GM13977 (cell line): ENCODE measurements at regions not wholly inside any gene's neighbourhood (a gene's known extent, or its start where the extent isn't known, plus 50 kb on each side); places are given as distances from the start of the nearest gene placed in this dataset.

ENCODE experiments used
- DNase-seq: peaks from one replicate; pipeline ENCODE4 v3.0.0; 2012; ENCODE audit warnings: low spot score
- CTCF ChIP-seq: IDR thresholded peaks from 2 replicates; pipeline ENCODE4 v1.5.1; 2012; ENCODE audit warnings: mild to moderate bottlenecking, control low read depth; ENCODE audit not compliant: insufficient read depth; ENCODE audit errors: extremely low read depth, missing control alignments
- in situ Hi-C: fragments of 300-500 bp; cut with MboI; formaldehyde crosslinking; loops from one replicate; pipeline ENCODE4 v1.12.0; 2022; ENCODE audit warnings: low sequenced_read_pairs, low pct_unique_long_range_greater_than_20kb, mixed read lengths, inconsistent platforms; ENCODE audit not compliant: unreplicated experiment

GRCh38 chr2:144194326-144195071 is 325.4 kb downstream of the ZEB2 start:
- DNase-seq = peak; percentile 14
- in situ Hi-C loops = no loop called here
- TF ChIP-seq CTCF = no peak

- DNase-seq = no peak
- in situ Hi-C loops = no loop called here
- no peak for TF ChIP-seq CTCF
Measured at GRCh38 chr2:144190908-144191605, 328.9 kb downstream of the ZEB2 start.

- no peak for TF ChIP-seq CTCF
- DNase-seq = peak; percentile 7
- in situ Hi-C loops = no loop called here
Measured at GRCh38 chr2:144183727-144184126, 336.2 kb downstream of the ZEB2 start.

DNA sequence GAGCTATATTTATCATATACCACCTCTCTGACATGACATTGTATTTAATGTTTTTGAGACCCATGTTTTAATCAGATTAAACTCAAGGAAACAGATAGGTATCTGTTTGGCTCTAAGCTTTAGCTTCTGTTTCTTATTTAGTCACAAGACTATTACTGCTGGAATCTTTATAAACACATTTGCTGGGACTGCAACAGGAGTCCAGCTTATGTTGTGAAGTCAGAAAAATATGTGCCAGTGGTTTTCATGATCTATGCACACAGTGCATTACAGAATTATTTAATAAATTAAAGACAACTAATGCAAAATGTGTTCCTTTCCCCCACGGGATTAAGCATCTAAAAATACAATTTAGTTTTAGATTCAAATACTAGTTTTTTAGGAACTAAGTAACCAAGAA is 338.9 kb downstream of the ZEB2 start:
- in situ Hi-C loops = no loop called here
- no peak for DNase-seq
- TF ChIP-seq CTCF = no peak

- DNase-seq = no peak
- no peak for TF ChIP-seq CTCF
- in situ Hi-C loops = no loop called here
Measured at GRCh38 chr2:144180131-144180530, 339.8 kb downstream of the ZEB2 start.

- no peak for DNase-seq
- TF ChIP-seq CTCF = no peak
- in situ Hi-C loops = no loop called here
Measured at GRCh38 chr2:144170179-144170578, 349.7 kb downstream of the ZEB2 start.
